ENCODE measurements at regions not wholly inside any gene's neighbourhood (a gene's known extent, or its start where the extent isn't known, plus 50 kb on each side); places are given as distances from the start of the nearest gene placed in this dataset.

- TF ChIP-seq CTCF (conservative IDR thresholded peaks at IDR 0.05; ENCODE audit: low read depth, low read length): no peak
Observed at GRCh38 chr20:43843096-43843964, 71.3 kb upstream of the TOX2 start (continued).
